Posterior cingulate gyrus (tissue), 11 donors: ENCODE measurements at regions not wholly inside any gene's neighbourhood (a gene's known extent, or its start where the extent isn't known, plus 50 kb on each side); places are given as distances from the start of the nearest gene placed in this dataset.

Experiments used
- DNase-seq, 10 donors: peaks; one replicate each; pipeline versions ENCODE4 v3.0.0 to v3.0.0-alpha.2; 2020 to 2021; ENCODE audit warnings: mixed read lengths in 3 of 10
- intact Hi-C: fragments of 100-400 bp; cut with DNase I; formaldehyde crosslinking; loops from one replicate; pipeline ENCODE4 v1.15.1; 2023

DNA sequence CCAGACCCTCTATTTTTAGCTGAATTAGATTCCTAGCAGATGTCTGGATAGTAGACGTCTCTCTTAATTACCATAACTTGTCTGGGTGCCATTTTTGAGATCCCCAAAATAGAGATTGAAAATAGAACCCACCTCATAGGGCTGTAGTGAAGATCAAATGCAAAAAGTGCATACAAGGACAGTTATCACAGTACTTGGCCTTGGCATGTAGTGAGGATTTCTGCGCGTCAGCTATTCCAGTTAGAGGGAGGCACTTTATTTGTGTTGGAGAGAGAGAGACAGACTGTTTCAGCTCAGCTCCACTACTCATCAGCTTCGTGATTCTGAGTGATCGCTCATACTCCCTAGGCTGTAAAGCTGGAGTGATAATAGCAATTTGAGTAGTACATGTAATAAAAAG is 59.6 kb upstream of the CDH13 start:
- DNase-seq, result no peak
- intact Hi-C loops, result no loop called here

DNA sequence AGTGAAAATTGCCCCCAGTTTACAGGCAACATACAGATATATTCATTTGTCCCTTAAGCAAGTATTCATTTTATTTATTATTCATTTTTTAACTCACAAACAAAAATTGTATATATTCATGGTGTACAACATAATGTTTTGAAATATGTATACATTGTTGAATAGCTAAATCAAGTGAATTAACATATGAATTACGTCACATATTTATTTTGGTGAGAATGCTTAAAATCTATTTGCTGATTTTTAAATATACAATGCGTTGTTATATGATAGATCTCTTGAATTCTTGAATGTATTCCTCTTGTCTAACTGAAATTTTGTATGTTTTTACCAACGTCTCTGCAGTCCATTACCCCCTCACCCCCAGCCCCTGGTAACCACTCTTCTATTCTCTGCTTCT is 63.4 kb upstream of the CDH13 start:
- intact Hi-C loops, result no loop called here
- DNase-seq, result no peak

DNA sequence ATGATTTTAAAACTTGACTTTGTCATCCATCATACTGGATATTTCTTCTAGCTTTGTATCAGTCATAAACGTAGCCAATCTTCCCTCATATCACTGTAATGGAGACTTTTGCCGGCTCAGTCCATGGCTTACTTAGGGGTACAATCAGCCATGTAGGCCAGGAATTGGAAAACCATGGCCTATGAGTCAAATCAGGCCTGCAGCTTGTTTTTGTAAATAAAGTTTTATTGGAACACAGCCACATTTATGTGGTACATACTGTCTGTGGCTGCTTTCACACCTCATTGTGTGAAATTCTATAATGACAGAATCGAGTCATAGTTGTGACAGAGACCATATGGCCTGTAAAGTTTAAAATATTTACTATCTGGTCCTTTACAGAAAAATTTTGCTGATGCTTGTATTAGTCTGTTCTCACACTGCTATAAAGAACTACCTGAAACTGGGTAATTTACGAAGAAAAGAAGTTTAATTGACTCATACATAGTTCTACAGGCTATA is 64.5 kb upstream of the CDH13 start:
- intact Hi-C loops, result no loop called here
- DNase-seq, result no peak

DNA sequence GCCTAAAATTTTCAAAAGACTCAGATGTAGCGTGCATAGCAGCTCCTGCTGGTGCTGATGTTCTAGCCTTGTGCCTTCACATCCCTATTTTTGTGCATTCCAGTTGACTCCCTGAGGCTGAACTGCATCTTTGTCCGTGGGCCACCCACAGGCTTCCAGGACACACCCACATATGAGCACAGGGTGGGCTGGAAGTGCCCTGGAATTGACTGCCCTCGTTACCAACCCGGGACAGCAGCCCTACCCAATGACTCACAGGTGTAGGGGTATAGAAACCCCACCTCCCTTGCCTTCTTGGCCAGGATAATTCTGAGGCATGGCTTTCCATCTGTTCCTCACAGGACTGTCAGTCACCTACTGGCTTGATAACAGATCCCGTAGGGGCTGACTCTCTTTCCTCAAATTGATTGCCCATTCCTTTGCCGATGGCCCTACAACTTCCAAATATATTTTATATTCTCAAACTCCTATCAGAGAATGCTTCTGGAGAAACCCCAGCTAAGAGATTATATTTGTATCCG is 65.9 kb upstream of the CDH13 start:
- no peak for DNase-seq
- intact Hi-C loops, result no loop called here

DNA sequence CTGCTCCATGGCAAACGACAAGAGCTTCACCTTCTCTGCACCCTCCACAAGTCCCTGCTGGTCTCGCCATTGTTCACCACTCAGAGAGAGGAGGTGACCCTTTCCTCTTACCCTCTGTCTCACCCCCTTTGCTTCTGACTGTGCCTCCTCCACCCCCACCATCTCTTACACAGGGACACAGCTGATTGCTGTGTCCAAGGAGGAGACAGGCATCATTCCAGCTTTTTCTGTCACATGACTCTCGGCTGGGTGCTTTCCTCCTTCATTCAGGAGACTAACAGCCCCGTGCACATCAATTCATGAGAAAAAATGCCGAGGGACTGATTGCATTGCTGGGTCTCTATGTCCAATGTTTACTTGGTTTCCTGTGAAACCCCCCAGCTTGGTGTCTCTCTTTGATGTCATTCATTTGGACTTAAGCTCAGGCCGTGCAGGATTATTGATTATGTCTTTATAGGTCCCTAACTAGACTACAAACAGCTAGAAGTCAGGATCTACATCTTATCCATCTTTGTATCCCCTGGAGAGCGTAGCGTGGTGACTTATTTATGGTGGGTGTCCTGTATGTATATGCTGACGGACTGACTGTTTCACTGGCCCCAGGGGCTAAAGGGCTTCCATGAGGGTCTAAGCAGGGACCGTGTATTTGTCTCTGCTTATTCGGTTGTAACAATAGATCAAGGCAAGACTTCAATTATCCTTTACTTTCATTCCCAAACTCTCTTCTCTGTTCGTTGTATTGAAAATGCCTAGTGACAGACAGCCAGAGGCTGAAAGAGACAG is 82.2 kb upstream of the CDH13 start:
- intact Hi-C loops, result no loop called here
- DNase-seq, result peak in 4 of 10 donors; percentile 15 to 78 (median 38)

DNA sequence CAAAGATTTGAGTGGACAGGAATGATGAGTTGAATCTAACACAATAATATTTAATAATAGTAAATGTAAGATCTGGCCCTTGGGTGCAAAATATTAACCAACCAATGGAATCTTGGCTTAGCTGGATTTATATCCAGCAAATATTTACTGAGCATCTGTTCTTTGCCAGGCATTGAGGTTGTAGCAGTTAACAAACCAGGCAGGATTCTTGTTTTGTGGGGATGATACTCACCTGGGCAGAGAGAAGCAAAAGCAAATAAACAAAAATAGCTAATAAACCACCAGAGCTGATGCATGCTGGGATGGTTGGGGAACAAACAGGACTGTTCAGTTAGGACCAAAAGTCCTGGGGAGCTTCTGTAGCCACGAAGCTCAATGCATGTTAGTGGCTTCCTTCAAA is 84.1 kb upstream of the CDH13 start:
- DNase-seq, result no peak
- intact Hi-C loops, result no loop called here

DNA sequence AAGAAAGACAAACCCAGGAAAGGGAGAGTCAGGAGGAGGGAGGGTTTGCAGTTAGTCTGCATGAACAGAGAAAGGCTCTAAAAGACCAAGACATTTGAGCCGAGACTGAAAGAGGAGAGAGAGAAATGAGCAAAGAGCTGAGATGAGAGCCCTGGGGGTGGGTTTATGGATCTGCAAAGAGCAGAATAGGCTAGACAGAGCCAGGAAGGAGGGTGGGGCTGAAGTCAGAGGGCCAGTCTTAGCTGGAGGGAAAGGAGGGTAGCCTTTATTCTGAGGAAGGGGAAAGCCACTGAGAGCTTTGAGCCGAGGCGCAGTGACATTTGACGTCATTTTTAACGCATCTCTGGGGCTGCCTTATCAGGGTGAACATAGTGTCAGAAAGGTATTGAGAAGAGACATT is 85.7 kb upstream of the CDH13 start:
- no peak for DNase-seq
- intact Hi-C loops, result no loop called here

DNA sequence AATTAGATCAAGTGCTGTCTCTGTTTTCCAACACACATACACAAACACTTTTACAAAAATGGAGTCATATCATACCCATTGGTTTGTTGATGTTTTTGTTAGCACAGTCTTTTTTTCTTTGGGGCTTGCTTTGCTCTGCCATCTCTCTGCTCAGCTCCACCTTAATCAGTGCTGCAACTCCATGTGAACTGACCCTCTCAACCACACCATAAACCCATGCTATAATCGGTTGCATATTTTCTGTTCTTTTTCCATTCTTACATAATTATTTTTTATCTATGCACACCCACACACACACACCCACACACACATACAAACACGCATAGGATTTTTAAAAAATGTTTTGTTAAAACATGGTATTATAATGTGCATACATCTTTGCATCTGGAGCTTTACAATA is 91.0 kb upstream of the CDH13 start:
- intact Hi-C loops, result no loop called here
- no peak for DNase-seq

DNA sequence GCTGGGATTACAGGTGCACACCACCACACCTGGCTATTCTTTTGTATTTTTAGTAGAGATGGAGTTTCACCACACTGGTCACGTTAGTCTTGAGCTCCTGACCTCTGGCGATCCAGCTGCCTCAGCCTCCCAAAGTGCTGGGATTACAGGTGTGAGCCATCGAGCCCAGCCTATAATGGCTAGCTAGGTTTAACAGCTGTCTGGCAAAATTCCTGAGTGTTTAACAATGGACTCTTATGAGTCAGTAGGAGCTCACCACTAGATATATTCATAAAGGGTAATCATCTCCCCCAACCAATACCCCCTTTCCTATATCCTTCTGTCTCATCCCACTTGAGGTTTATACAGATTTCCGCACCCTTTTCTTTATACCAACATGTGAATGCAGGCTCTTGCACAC is 91.5 kb upstream of the CDH13 start:
- no peak for DNase-seq
- intact Hi-C loops, result no loop called here

DNA sequence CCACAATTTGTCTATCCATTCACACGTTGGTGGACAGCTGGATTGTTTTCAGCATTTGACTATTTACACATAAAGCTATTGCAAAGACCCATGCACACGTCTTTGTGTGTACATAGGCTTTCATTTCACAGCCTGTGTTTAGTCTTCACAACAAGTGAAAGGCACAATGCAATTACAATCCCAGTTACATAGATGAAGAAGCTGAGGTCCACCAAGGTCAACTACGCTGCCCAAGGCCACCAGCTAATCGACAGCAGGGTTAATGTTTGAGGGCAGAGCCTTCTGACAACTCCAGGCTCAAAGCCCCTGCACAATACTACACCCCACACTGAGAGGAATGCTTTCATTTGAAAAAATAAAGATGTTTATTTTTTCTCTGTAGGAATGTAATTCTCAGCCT is 93.6 kb upstream of the CDH13 start:
- no peak for DNase-seq
- intact Hi-C loops, result no loop called here

DNA sequence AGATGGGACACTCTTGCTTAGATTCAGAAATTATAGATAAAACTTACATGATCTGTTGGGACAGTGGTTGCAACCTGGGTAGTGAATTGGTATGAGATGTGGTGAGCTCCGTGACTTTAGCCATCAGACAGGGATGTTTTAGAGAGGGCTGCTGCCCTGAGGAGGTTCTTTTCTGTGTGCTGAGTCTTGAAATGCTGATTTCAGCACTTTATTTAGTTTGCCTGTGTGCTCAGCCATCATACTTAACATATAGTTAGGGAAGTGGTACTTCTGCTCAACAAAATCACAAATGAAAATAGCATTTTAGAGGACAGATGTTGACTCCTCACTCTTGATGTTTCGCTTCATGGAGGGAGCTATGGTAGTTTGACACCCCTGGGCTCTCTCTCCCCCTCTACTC is 95.9 kb upstream of the CDH13 start:
- no peak for DNase-seq
- intact Hi-C loops, result no loop called here

DNA sequence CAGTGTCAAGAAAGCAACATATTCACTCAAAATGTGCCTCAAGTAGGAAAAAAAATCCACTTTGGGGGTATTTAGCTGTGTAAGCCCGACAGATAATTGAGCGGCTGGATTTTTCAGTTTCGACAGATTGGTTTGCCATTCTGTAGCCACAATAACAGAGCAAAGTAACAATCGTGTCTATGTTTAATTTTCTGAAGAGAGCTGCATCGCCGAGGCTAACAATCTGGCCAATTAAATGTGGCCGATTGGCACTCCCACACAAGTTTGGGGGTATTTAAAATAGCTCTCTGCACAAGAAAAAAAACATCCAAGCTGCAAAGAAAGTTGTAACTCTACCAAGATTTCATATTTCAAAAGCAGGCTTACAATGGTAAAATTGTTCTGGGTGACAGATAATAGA is 99.7 kb upstream of the CDH13 start:
- intact Hi-C loops, result no loop called here
- no peak for DNase-seq

DNA sequence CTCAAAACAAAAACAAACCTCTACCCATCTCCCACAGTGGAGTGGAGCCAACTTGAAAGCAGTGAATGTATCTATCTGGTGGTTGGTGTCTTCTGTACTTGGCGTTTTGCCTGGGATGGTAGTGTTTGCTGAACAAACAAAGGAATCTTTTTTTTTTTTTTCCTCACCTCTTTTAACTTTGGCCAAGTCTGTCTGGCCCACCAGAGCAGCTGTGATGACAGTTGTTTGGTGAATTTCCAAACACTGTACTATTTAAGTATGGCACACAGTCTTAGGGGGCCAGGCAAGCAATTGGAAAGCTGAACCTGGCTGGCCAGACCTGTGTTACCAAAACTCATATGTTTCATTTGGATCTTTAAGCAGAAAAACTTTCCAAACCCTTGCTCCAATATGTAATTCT is 101.8 kb upstream of the CDH13 start:
- intact Hi-C loops, result no loop called here
- no peak for DNase-seq

DNA sequence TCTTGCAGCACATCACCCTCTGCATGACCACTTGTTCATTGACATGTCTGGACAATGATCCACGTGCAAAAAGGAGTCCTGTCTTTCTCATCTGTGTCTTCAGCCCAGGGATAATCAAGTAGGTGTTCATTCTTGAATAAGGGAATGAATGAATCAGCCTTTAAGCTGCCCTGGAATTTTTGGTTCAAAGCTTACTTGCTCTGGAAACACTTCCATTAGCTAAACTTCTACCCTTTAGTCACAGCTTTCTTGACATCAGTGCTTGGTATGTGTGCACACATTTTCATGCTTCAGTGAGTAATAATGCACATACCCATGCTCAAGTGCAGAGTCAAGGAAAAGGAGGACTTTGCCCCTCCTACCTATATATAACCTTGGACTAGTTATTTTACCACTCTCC is 103.0 kb upstream of the CDH13 start:
- intact Hi-C loops, result no loop called here
- no peak for DNase-seq

DNA sequence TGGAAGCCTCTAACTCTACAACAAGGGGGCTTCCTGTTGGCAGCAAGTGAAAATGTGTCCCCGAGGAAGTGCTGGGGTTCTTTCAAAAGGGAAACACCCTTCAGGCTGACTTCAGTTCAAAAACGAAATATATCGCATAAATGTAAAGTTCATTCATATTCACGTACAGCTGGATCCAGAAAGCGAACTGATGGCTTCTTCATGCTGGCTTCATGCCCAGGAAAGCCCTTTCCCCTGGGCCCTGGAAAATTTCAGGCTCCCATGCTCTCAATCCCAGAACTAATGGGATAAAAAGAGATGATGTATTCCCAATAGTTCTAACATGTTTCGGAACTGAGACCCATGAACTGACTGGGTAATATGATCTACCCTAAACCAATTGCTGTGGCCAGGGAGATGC is 104.7 kb upstream of the CDH13 start:
- intact Hi-C loops, result no loop called here
- no peak for DNase-seq

DNA sequence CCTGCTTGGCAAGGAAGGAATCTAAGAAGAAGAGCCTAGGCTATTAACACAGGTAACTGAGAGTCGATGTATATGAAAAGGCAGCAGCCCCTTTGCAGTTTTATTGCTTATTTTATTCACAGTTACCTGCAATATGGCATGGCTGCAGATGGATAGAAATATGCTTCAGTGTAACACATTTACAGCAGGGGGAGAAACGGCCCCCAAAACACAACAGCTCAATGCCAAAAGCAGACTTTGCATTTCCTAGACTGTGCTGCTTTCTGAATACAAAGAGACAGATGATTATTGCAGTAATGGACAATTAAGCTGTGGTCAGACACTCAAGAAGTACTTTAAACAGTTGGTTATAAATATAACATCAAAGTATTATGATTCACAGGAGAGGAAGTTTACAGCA is 108.0 kb upstream of the CDH13 start:
- no peak for DNase-seq
- intact Hi-C loops, result no loop called here

DNA sequence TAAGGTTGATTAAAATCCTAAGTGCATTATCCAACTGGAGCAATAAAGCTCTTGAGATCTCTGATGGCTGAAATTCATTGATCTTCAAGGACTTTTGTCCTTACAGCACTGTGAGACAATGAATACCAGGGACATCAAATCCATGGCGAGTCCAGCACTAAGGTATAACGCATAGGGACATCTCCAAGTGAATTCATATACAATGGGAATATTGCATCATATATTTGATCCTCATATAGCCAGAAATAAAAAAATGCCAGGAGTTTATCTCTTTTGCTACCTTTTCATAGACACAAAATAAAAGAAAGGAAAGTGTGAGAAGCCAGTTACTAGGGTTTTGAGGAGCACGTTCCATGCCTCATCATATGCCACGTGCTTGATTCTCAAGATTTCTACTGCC is 112.5 kb upstream of the CDH13 start:
- intact Hi-C loops, result no loop called here
- DNase-seq, result no peak

DNA sequence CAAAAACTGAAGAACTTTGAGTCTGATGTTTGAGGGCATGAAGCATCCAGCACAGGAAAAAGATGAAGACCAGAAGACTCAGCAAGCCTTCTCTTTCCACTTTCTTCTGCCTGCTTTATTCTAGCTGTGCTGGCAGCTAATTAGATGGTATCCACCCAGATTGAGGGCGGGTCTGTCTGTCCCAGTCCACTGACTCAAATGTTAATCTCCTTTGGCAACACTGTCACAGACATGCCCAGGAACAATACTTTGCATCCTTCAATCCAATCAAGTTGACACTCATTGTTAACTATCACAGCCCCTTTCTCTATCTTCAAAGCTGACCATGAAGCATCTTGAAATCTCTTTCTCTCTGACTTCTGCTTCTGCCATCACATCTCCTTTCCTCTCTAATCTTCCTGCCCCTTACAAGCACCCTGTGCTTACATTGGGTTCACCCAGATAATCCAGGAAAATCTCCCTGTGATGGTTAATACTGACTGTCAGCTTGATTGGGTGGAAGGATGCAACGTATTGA is 115.9 kb upstream of the CDH13 start:
- no peak for DNase-seq
- intact Hi-C loops, result no loop called here

DNA sequence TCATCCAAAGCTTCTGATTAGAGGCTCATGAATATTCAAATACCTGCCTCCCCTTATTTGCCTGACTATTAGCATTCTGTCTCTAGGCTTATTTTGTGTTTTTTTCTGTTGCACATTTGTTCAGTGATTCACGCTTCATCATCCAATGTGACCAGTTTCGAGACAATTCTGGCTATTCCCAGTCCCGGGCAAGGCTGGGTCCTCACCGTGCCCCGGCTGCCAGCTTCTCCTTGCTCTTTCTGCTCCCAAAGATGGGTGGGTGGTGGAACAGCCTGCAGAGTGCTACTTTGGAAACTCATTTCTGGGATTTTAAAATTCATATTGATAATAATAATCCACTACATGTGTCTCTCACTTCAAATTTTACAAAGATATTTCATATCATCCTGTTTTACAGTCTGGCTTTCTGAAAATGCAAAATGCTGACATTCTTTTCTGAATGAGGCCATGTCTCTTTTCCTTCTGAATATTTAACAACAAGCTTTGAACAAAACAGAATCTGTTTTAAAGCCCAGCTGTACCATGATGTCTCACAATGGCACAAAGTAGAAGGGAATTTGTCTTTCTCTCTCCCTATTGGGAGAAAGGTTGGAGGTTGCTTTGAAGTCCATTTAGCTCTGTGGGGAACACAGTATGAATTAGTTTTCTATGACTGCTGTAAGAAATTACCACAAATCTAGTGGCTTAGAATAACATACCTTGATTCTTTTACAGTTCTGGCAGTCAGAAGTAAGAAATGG is 116.9 kb upstream of the CDH13 start:
- peak in 7 of 10 donors; percentile 16 to 88 (median 43) for DNase-seq
- intact Hi-C loops, result no loop called here

DNA sequence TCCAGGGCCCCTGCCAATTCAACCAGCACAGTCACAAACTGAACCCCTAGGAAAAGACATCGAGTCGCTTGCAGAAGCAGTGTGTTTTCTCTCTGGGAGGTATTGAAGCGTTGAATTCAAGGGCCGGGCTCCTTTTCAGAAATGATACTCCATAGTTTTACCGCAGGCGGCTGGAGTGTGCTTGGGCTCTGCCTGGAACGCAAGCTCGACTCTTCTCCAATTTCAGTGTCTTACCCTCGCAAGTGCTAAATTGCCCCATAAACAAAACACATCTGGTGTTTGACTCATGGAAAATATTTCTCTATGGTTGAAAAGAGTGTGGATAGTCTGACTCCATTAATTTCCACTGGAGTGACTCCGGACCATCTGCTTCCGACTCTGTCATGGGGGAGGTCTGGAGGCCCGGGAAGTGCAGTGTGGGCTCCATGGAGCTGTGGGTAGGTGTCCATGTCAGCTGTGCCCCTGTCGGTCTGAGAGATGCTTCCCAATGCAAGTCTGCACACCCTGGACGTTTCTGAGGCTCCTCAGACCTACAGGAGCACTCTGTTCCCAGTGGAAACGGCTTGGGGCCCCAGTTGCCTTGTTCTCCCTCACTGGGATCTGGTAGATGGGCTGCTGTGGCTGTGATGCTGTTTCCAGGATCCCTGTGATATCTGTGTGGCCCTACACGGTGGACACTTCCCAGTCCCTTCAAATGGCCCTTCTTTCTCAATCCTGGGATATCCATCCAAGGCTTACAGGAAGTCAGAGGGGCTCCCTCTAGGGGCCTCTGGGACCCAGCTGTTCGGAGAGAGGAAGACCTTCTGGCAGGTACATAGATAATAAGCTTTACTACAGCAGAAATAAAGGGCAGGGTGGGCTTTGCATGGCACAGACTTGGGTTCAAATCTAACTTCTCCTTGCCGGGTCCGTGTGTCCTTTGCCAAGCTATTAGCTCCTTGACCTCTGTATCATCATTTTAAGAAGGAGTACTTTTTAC is 119.8 kb upstream of the CDH13 start:
- DNase-seq, result no peak
- intact Hi-C loops, result no loop called here

DNA sequence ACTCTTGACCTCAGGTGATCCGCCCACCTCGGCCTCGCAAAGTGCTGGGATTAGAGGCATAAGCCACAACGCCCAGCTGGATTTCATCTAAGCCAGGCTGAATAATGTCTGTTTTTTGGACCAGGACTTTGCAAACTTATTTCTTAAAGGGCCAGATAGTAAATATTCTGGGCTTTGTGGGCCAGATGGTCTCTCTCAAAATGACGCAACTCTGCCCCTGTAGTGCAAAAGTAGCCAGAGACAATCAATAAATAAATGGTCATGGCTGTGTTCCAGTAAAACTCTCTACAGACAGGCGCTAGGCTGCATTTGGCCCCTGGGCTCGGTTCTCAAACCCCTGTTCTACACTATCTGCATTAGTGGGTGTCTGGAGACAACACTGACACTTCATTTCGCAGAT is 121.9 kb upstream of the CDH13 start:
- intact Hi-C loops, result no loop called here
- DNase-seq, result no peak
